ENCODE measurements at regions not wholly inside any gene's neighbourhood (a gene's known extent, or its start where the extent isn't known, plus 50 kb on each side); places are given as distances from the start of the nearest gene placed in this dataset.

GRCh38 chr18:25563816-25564683, 212.1 kb upstream of the ZNF521 start:
- Histone ChIP-seq H3K36me3 (ENCODE audit: low read depth, missing control alignments) (no peaks in the 10 kb centered on the region), H3K4me1 (no peaks in the 10 kb centered on the region), H3K27ac (no peak overlapping the region), H3K4me3 (no peak overlapping the region), H3K27me3 (no peaks in the 10 kb centered on the region), H3K9me3 (no peaks in the 10 kb centered on the region)
- TF ChIP-seq POLR2A (IDR thresholded peaks at IDR 0.05) (no peak), CTCF (IDR thresholded peaks at IDR 0.05) (no peak)
- no peak for DNase-seq
- WGBS, 2 donors, result 86 to 89% methylated on average over 10 to 16 of the region's 16 CpGs
- intact Hi-C loops (cut with DNase I; ENCODE audit: low total_unique reads), result no loop called here

- Histone ChIP-seq H3K27me3 (no peaks in the 10 kb centered on the region), H3K36me3 (ENCODE audit: low read depth, missing control alignments) (no peaks in the 10 kb centered on the region), H3K27ac (no peak overlapping the region), H3K9me3 (no peaks in the 10 kb centered on the region), H3K4me1 (no peaks in the 10 kb centered on the region), H3K4me3 (no peak overlapping the region)
- WGBS, 2 donors, result 89 to 90% methylated on average over 3 of the region's 3 CpGs
- no peak for TF ChIP-seq POLR2A (IDR thresholded peaks at IDR 0.05)
- TF ChIP-seq CTCF (IDR thresholded peaks at IDR 0.05), result no peak
- intact Hi-C loops (cut with DNase I; ENCODE audit: low total_unique reads), result no loop called here
- DNase-seq, result no peak
These were observed 211.4 kb upstream of the ZNF521 start for GRCh38 chr18:25563346-25563745.

- TF ChIP-seq POLR2A (IDR thresholded peaks at IDR 0.05), result no peak
- peak in 1 of 3 experiments; percentile 51 for TF ChIP-seq CTCF (IDR thresholded peaks at IDR 0.05)
- no peaks in the 10 kb centered on the region for H3K9me3 ChIP-seq
- no peak overlapping the region for H3K4me3 ChIP-seq
- no peaks in the 10 kb centered on the region for H3K27me3 ChIP-seq
- H3K36me3 ChIP-seq (ENCODE audit: low read depth, missing control alignments), result no peaks in the 10 kb centered on the region
- 73 to 75% methylated on average over 6 of the region's 6 CpGs for WGBS, 2 donors
- H3K4me1 ChIP-seq, result no peaks in the 10 kb centered on the region
- no peak overlapping the region for H3K27ac ChIP-seq
- intact Hi-C loops (cut with DNase I; ENCODE audit: low total_unique reads), result no loop called here
- DNase-seq, result no peak
These were observed 210.0 kb upstream of the ZNF521 start for GRCh38 chr18:25561918-25562317.

GRCh38 chr18:25560369-25560768, 208.4 kb upstream of the ZNF521 start:
- Histone ChIP-seq H3K4me1 (no peaks in the 10 kb centered on the region), H3K27me3 (no peaks in the 10 kb centered on the region), H3K36me3 (ENCODE audit: low read depth, missing control alignments) (no peaks in the 10 kb centered on the region), H3K27ac (no peak overlapping the region), H3K4me3 (no peak overlapping the region), H3K9me3 (no peaks in the 10 kb centered on the region)
- TF ChIP-seq POLR2A (IDR thresholded peaks at IDR 0.05) (no peak), CTCF (IDR thresholded peaks at IDR 0.05) (no peak)
- intact Hi-C loops (cut with DNase I; ENCODE audit: low total_unique reads), result no loop called here
- no peak for DNase-seq
- 86 to 91% methylated on average over 4 of the region's 4 CpGs for WGBS, 2 donors

- no peak for TF ChIP-seq CTCF (IDR thresholded peaks at IDR 0.05)
- TF ChIP-seq POLR2A (IDR thresholded peaks at IDR 0.05), result no peak
- no peaks in the 10 kb centered on the region for H3K9me3 ChIP-seq
- H3K27me3 ChIP-seq, result no peaks in the 10 kb centered on the region
- 46 to 70% methylated on average over 7 of the region's 7 CpGs for WGBS, 2 donors
- H3K4me3 ChIP-seq, result no peak overlapping the region
- no peaks in the 10 kb centered on the region for H3K4me1 ChIP-seq
- H3K36me3 ChIP-seq (ENCODE audit: low read depth, missing control alignments), result no peaks in the 10 kb centered on the region
- no peak for DNase-seq
- H3K27ac ChIP-seq, result no peak overlapping the region
- intact Hi-C loops (cut with DNase I; ENCODE audit: low total_unique reads), result no loop called here
These were observed 205.0 kb upstream of the ZNF521 start for GRCh38 chr18:25557011-25557410.
